Gastroesophageal sphincter (tissue), 4 donors: ENCODE measurements at regions not wholly inside any gene's neighbourhood (a gene's known extent, or its start where the extent isn't known, plus 50 kb on each side); places are given as distances from the start of the nearest gene placed in this dataset.

ENCODE experiments used
- ATAC-seq: fragments of 150-250 bp; one replicate; pipeline ENCODE4 v1.9.1; 2016; ENCODE audit warnings: mild to moderate bottlenecking, moderate library complexity
- H3K27ac ChIP-seq, 4 donors: fragments of 200-600 bp; sonication (generic) in 3 of 4; 1 replicate in 3 of 4; 2 replicates in 1 of 4; pipeline ENCODE4 v1.5.1; 2016 to 2019
- H3K27me3 ChIP-seq: fragments of 200-600 bp; sonication (generic); one replicate; pipeline ENCODE4 v1.5.1; 2019
- H3K36me3 ChIP-seq, 2 donors: fragments of 200-600 bp; sonication (generic); one replicate each; pipeline ENCODE4 v1.5.1; 2019; ENCODE audit warnings: control low read depth in 1 of 2
- H3K4me1 ChIP-seq, 3 donors: fragments of 200-600 bp; sonication (generic); 1 replicate in 2 of 3; 2 replicates in 1 of 3; pipeline ENCODE4 v1.5.1; 2016 to 2019; ENCODE audit warnings: control low read depth in 2 of 3
- H3K4me3 ChIP-seq, 2 donors: fragments of 200-600 bp; sonication (generic); one replicate each; pipeline ENCODE4 v1.5.1; 2019; ENCODE audit warnings: mild to moderate bottlenecking in 1 of 2, moderate library complexity in 1 of 2
- H3K9me3 ChIP-seq, 3 donors: fragments of 200-600 bp; sonication (generic); one replicate each; pipeline ENCODE4 v1.5.1; 2017 to 2019; ENCODE audit warnings: control low read depth in 2 of 3
- EP300 ChIP-seq: sonication (generic); formaldehyde crosslinking; IDR thresholded peaks from one replicate; pipeline ENCODE4 v1.6.1; 2017; ENCODE audit warnings: antibody characterized with exemption, mild to moderate bottlenecking
- POLR2A ChIP-seq, 2 donors: fragments of 450-650 bp; IDR thresholded peaks; one replicate each; pipeline ENCODE4 v1.6.1; 2017; ENCODE audit warnings: antibody characterized with exemption in 2 of 2, mild to moderate bottlenecking in 2 of 2, moderate library complexity in 1 of 2
- POLR2AphosphoS5 ChIP-seq: sonication (generic); formaldehyde crosslinking; IDR thresholded peaks from one replicate; pipeline ENCODE4 v1.6.1; 2017; ENCODE audit warnings: antibody characterized with exemption
- WGBS, 2 donors: methylation state at CpG; one replicate each; pipeline ENCODE4 v1.1.5; 2018; ENCODE audit warnings: low coverage in 1 of 2; 5-methylcytosine and 5-hydroxymethylcytosine counted together
- TF ChIP-seq, protein P1 (sequence below), 4 experiments: fragments of 200-600 bp in 2 of 4; fragments of 450-650 bp in 2 of 4; sonication (generic) in 1 of 4; IDR thresholded peaks; one replicate each; pipeline ENCODE4 v1.5.1; 2017 to 2019; ENCODE audit warnings: antibody characterized with exemption in 4 of 4, mild to moderate bottlenecking in 2 of 4, moderate library complexity in 2 of 4

DNA sequence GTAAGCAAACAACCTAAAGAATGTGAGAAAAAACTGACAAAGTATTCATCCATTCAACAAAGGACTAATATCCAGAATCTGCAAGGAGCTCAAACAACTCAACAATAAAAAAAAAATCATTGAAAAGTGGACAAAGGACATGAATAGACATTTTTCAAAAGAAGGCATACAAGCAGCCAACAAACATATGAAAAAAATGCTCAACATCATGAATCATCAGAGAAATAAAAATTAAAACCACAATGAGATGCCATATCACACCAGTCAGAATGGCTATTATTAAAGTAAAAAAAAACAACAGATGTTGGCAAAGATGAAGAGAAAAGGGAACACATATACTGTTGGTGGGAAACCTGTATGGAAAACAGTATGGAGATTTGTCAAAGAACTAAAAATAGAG is 120.7 kb upstream of the ADGRL3 start:
- H3K4me3 ChIP-seq, result no peak overlapping the region
- TF ChIP-seq, protein P1, sequence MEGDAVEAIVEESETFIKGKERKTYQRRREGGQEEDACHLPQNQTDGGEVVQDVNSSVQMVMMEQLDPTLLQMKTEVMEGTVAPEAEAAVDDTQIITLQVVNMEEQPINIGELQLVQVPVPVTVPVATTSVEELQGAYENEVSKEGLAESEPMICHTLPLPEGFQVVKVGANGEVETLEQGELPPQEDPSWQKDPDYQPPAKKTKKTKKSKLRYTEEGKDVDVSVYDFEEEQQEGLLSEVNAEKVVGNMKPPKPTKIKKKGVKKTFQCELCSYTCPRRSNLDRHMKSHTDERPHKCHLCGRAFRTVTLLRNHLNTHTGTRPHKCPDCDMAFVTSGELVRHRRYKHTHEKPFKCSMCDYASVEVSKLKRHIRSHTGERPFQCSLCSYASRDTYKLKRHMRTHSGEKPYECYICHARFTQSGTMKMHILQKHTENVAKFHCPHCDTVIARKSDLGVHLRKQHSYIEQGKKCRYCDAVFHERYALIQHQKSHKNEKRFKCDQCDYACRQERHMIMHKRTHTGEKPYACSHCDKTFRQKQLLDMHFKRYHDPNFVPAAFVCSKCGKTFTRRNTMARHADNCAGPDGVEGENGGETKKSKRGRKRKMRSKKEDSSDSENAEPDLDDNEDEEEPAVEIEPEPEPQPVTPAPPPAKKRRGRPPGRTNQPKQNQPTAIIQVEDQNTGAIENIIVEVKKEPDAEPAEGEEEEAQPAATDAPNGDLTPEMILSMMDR (IDR thresholded peaks at IDR 0.05), result no peak
- TF ChIP-seq POLR2AphosphoS5, result no peak
- no peak for TF ChIP-seq EP300
- no peak for TF ChIP-seq POLR2A (IDR thresholded peaks at IDR 0.05)
- H3K9me3 ChIP-seq, result no peaks in the 10 kb centered on the region
- no peak overlapping the region for H3K27ac ChIP-seq
- ATAC-seq, result no peak
- no peaks in the 10 kb centered on the region for H3K27me3 ChIP-seq
- no peaks in the 10 kb centered on the region for H3K36me3 ChIP-seq
- no peaks in the 10 kb centered on the region for H3K4me1 ChIP-seq

DNA sequence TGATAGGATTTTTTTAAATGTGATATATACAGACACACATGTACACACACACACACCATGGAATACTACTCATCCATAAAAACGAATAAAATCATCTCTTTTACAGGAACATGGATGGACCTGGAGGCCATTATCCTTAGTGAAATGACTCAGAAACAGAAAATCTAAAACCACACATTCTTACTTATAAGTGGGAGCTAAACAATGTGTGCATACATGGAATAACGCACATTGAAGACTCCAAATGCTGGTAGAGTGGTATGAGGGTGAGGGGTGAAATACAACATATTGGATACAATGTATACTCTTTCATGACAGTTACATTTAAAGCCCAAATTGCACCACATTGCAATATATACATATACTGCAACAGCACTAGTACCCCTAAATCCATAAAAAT is 120.2 kb upstream of the ADGRL3 start:
- Histone ChIP-seq H3K4me3 (no peak overlapping the region), H3K36me3 (no peaks in the 10 kb centered on the region), H3K9me3 (no peaks in the 10 kb centered on the region), H3K27ac (no peak overlapping the region), H3K27me3 (no peaks in the 10 kb centered on the region), H3K4me1 (no peaks in the 10 kb centered on the region)
- TF ChIP-seq EP300, result no peak
- 81 to 92% methylated on average over 2 of the region's 2 CpGs for WGBS, 2 donors
- no peak for ATAC-seq

DNA sequence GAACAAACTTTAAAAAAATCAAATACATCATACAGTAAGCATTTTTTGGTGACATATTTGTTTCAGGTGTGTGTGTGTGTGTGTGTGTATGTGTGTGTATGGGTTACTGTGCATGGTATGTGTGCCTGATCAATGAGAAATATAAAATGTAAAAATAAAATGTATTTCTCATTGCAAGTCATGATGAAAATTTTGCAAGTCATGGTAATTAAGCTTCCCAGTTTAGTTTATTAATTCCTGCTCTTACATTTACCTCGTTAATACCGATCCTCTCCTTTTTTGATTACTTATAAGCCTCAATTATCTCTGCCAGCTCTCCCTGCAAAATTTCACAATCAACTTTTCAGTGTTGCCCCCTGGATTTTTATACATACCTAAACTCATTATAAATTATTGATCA is 114.6 kb upstream of the ADGRL3 start:
- WGBS, 2 donors, result 91 to 100% methylated on average over 2 of the region's 2 CpGs
- Histone ChIP-seq H3K9me3 (no peaks in the 10 kb centered on the region), H3K4me3 (no peak overlapping the region), H3K4me1 (no peaks in the 10 kb centered on the region), H3K36me3 (no peaks in the 10 kb centered on the region), H3K27ac (no peak overlapping the region), H3K27me3 (no peaks in the 10 kb centered on the region)
- no peak for ATAC-seq
- TF ChIP-seq EP300 (no peak), POLR2A (IDR thresholded peaks at IDR 0.05) (no peak), POLR2AphosphoS5 (no peak)
- TF ChIP-seq, protein P1 (IDR thresholded peaks at IDR 0.05), result no peak

DNA sequence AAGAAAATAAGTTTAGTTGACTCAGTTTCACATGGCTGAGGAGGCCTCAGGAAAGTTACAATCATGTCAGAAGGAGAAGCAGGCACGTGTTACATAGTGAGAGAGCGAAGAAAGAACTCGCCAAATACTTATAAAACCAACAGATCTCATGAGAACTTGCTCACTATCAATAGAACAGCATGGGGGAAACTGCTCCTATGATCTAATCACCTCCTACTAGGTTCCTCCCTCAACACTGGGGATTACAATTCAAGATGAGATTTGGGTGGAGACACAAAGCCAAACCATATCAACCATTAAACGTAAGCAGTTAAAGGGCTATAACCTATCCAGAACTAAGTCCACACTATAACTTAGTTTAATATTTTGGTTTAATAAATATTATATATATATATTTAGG is 113.8 kb upstream of the ADGRL3 start:
- TF ChIP-seq POLR2AphosphoS5 (no peak), POLR2A (IDR thresholded peaks at IDR 0.05) (no peak), EP300 (no peak)
- TF ChIP-seq, protein P1 (IDR thresholded peaks at IDR 0.05), result no peak
- ATAC-seq, result no peak
- H3K9me3 ChIP-seq, result no peaks in the 10 kb centered on the region
- H3K4me3 ChIP-seq, result no peak overlapping the region
- 81 to 92% methylated on average over 2 to 4 of the region's 4 CpGs for WGBS, 2 donors
- H3K36me3 ChIP-seq, result no peaks in the 10 kb centered on the region
- H3K27me3 ChIP-seq, result no peaks in the 10 kb centered on the region
- H3K4me1 ChIP-seq, result no peaks in the 10 kb centered on the region
- no peak overlapping the region for H3K27ac ChIP-seq

DNA sequence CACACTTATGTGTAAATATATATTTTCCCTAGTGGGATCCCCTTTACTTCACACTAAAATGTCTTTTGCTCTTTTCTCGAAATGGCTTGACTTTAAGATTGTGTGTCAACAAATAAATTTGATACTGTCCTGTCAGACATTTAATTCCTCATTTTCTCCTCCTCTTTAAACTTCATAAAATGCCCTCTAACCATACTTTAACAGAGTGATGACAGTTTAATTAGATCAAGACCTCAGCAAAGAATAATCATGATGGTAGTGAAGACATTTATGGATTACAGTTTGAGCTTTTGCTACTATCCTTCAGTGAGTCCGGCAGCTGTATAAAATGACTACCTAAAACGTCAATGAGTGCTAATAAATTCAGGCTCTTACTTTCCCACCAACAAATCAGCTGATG is 113.1 kb upstream of the ADGRL3 start:
- Histone ChIP-seq H3K27me3 (no peaks in the 10 kb centered on the region), H3K9me3 (no peaks in the 10 kb centered on the region), H3K4me1 (no peaks in the 10 kb centered on the region), H3K36me3 (no peaks in the 10 kb centered on the region), H3K4me3 (no peak overlapping the region), H3K27ac (no peak overlapping the region)
- ATAC-seq, result no peak
- TF ChIP-seq EP300 (no peak), POLR2A (IDR thresholded peaks at IDR 0.05) (no peak), POLR2AphosphoS5 (no peak)
- TF ChIP-seq, protein P1 (IDR thresholded peaks at IDR 0.05), result no peak
- WGBS, 2 donors, result 69 to 83% methylated on average over 3 of the region's 3 CpGs
